ENCODE measurements at regions not wholly inside any gene's neighbourhood (a gene's known extent, or its start where the extent isn't known, plus 50 kb on each side); places are given as distances from the start of the nearest gene placed in this dataset.
"Not testable (repeated sequence)": the region's sequence is repeated elsewhere in the genome, so short reads cannot be mapped to it uniquely, and the experiment has no call there.

DNA sequence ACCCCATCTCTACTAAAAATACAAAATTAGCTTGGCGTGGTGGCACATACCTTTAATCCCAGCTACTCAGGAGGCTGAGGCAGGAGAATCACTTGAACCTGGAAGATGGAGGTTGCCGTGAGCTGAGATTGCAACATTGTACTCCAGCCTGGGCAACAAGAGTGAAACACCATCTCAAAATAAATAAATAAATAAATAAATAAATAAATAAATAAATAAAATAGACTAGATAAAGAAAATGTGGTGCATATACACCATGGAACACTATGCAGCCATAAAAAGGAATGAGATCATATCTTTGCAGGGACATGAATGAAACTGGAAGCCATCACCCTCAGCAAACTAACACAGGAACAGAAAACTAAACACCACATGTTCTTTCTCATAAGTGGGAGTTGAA is 110.4 kb downstream of the YIPF5 start:
- DNase-seq = not testable (repeated sequence)

- DNase-seq = no peak
Measured at GRCh38 chr5:144060598-144060997, 109.9 kb downstream of the YIPF5 start.

- DNase-seq = no peak
Measured at GRCh38 chr5:144065786-144066185, 104.7 kb downstream of the YIPF5 start.

GRCh38 chr5:144072518-144072927 is 97.9 kb downstream of the YIPF5 start:
- no peak for DNase-seq

DNA sequence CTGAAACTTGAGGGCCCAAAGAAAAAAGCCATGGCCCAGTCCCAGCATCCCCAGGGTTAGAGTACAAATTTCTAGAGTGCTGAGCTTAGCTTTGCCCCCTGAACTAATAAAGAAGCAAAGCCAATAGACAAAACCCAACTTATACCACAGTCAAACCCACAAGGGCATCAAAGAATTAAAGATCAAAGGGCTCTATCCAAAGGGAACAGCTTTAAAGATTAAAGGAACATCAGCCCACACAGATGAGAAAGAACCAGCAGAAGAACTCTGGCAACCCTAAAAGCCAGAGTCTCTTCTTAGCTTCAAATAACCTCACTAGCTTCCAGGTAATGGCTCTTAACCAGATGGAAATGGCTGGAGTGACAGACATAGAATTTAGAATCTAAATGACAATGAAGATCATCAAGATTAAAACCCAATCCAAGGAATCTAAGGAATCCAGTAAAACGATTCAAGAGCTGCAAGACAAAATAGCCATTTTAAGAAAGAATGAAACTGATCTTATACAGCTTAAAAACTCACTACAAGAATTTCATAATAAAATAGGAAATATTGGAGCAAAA is 93.9 kb downstream of the YIPF5 start:
- DNase-seq = no peak

GRCh38 chr5:144083185-144083584 is 87.3 kb downstream of the YIPF5 start:
- no peak for DNase-seq

GRCh38 chr5:144084971-144085370 is 85.5 kb downstream of the YIPF5 start:
- DNase-seq = no peak

DNA sequence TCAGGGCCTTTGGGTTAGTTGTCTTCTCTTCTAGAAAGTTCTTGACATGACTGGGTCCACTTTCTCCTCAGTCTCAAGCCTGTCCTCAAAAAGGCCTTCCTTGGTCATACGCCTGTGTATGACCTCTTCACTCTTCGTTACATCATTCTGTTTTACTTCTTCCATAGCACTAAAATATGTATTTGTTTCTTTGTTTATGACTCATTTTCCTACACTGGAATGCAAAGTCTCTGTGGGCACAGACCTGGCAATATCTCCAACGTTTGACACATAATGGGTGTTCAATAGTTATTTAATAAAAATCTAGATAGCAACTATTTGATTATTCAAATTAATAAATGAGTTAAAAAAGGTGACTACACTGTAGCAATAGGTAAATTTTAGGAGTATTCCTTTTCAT is 85.1 kb downstream of the YIPF5 start:
- no peak for DNase-seq

GRCh38 chr5:144086295-144086694 is 84.2 kb downstream of the YIPF5 start:
- no peak for DNase-seq

DNA sequence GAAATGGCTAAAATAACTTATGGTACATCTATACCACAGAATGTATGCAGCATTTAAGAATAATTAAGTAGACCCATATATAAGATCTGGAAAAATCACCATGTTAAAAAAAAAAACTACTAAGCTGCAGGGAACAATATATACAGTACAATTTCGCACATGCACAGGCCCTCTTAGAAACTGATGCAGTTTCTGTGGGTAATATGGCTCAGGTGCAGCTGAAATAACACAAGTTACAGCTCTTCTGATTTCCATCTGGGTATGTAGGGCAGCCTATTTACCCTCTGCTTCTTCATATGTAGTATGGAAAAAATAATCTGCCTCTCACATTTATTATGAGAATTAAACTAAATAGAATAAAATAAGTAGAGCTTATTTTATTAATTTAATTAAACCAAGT is 82.9 kb downstream of the YIPF5 start:
- no peak for DNase-seq

GRCh38 chr5:144088206-144089064 is 82.0 kb downstream of the YIPF5 start:
- no peak for DNase-seq

DNA sequence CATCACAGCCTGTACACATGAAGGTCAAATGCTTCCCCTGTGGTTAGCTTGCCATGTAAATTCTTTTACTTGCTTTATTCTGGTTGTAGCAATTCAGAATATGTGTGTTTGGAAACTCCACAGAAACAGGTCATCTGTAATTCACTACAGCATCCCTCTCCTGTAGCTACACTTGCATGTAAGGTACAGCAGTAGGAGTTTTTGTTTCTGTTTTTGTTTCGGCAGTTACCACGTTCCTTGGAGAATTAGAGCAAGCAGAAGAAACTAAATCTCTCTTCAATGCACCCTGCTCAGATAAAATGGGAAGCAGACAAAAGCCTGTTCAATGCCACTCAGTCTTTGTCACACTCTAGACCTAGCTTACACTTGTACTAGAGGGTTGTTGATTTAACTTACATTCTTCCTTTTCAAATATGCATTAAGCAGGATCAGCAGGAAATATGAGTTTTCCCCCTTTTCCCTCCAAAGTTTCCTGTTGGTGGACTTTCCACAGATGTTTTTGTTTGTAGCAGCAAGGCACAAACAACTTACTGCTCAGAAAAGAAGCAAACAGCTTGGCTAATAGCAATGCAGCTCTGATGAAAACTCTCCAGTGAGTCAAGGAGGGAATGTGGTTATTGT is 80.9 kb downstream of the YIPF5 start:
- DNase-seq = no peak

GRCh38 chr5:144092508-144092907 is 78.0 kb downstream of the YIPF5 start:
- DNase-seq = no peak

- no peak for DNase-seq
Measured at GRCh38 chr5:144093400-144093799, 77.1 kb downstream of the YIPF5 start.

GRCh38 chr5:144093868-144094267 is 76.6 kb downstream of the YIPF5 start:
- DNase-seq = no peak

DNA sequence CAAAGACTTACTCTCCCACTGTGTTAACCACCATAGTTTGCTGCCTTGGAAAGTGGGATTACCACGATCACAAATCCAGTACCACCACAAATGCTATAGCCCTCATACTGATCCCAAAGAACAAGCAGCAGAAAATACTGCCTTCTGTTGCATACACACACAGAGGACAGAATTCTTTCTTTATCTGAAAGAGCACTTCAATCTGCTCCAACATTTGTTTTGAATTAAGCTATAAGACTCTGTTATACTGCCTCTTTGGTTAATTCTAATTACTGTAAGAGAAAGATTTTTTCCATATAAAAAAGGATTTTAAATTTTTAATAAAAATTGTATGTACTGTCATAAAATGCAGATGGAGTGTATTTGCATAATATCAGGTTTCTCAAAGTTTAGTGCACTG is 69.8 kb downstream of the YIPF5 start:
- no peak for DNase-seq

- no peak for DNase-seq
Measured at GRCh38 chr5:144101616-144102015, 68.8 kb downstream of the YIPF5 start.

DNA sequence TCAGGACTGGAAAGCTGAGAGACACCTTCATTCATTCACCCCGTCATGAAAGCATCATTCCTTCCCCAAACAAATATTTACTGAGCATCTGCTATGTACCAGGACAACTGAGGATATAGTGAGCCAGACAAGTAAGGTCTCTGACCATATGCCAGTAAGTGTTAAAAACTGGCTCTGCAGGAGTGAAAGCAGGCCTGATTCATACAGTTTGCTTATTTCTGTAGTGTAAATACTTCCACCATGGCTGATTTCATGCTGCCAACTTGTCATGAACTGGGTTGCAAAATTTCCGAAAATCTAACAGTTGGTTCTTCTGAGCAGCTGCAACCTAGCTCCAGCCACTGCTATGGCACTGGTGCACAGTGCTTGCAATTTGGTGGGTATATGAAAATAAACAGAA is 68.1 kb downstream of the YIPF5 start:
- DNase-seq = no peak

DNA sequence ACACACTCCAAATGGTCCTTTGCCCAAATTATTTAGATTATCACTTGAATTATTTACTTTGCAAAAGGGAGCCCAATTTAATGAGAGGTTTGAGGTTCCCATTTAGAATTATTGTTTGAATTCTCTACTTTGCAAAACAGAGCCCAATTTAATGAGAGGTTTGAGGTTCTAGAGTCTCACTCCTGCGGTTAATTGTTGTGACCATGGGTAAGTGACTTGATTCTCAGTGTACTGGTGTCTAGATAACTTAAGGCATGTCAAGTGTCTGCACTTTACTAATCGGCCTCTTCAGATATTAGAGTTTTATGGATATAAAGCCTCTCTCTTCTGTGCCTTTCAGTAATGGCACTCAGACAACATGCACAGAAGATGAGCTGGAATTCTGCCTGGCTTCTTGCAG is 67.5 kb downstream of the YIPF5 start:
- no peak for DNase-seq

- no peak for DNase-seq
Measured at GRCh38 chr5:144103611-144104485, 66.6 kb downstream of the YIPF5 start.

DNA sequence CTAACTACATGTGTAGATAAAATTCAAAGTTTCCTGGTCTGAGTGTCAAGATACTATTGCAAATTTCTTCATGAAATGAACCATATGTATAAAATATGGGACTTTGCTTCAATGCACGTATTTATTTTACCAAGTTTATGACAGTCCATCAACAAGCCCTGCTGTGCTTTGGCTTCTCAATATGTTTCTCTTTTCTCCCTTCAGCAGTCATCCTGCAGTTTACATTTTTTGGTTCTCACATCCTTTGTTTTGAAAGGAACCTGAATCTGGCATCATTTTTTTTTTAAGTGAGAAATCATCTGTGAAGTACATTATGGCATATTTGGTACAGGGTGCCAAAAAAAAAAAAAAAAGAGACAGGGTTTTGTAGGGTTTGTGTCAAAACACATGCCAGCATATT is 65.1 kb downstream of the YIPF5 start:
- no peak for DNase-seq

GRCh38 chr5:144108131-144108530 is 62.3 kb downstream of the YIPF5 start:
- no peak for DNase-seq

All from hypothalamus (tissue), 51 donors.